Mesenchymal stem cell (in vitro differentiated cells and primary cell): ENCODE measurements at regions not wholly inside any gene's neighbourhood (a gene's known extent, or its start where the extent isn't known, plus 50 kb on each side); places are given as distances from the start of the nearest gene placed in this dataset.

Source experiments
- DNase-seq: peaks from one replicate; pipeline ENCODE4 v3.0.0-alpha.2; 2013
- H2AFZ ChIP-seq: one replicate; pipeline ENCODE4 v1.6.1; 2013; ENCODE audit warnings: low read depth, mild to moderate bottlenecking, control low read depth, inconsistent platforms, low read length, moderate library complexity
- H2AK5ac ChIP-seq: 2 replicates; pipeline ENCODE4 v1.6.1; 2013; ENCODE audit warnings: low read length, moderate library complexity, mild to moderate bottlenecking, inconsistent platforms; ENCODE audit not compliant: severe bottlenecking
- H2BK120ac ChIP-seq: one replicate; pipeline ENCODE4 v1.6.1; 2013; ENCODE audit warnings: low read depth, mild to moderate bottlenecking, inconsistent platforms, low read length, moderate library complexity
- H2BK12ac ChIP-seq, 2 experiments: one replicate each; pipeline ENCODE4 v1.6.1; 2013; ENCODE audit warnings: inconsistent platforms in 2 of 2, low read length in 2 of 2, mild to moderate bottlenecking in 2 of 2, moderate library complexity in 2 of 2, control low read depth in 1 of 2
- H2BK15ac ChIP-seq: one replicate; pipeline ENCODE4 v1.6.1; 2013; ENCODE audit warnings: mild to moderate bottlenecking, low read depth, inconsistent platforms; ENCODE audit not compliant: poor library complexity, severe bottlenecking
- H2BK5ac ChIP-seq: 2 replicates; pipeline ENCODE4 v1.6.1; 2013; ENCODE audit warnings: low read depth, mild to moderate bottlenecking, low read length, control low read depth, inconsistent platforms; ENCODE audit not compliant: poor library complexity, severe bottlenecking
- H3K14ac ChIP-seq, 2 experiments: one replicate each; pipeline ENCODE4 v1.6.1; 2013; ENCODE audit warnings: inconsistent platforms in 2 of 2, low read length in 2 of 2, control low read depth in 1 of 2, mild to moderate bottlenecking in 1 of 2, moderate library complexity in 1 of 2
- H3K18ac ChIP-seq, 2 experiments: one replicate each; pipeline ENCODE4 v1.6.1; 2013; ENCODE audit warnings: inconsistent platforms in 2 of 2, low read length in 2 of 2, control low read depth in 1 of 2, low read depth in 1 of 2, mild to moderate bottlenecking in 1 of 2
- H3K23ac ChIP-seq, 2 experiments: one replicate each; pipeline ENCODE4 v1.6.1; 2013; ENCODE audit warnings: inconsistent platforms in 2 of 2, low read length in 2 of 2, mild to moderate bottlenecking in 2 of 2, moderate library complexity in 2 of 2, control low read depth in 1 of 2
- H3K27ac ChIP-seq: 2 replicates; pipeline ENCODE4 v1.5.1; 2013; ENCODE audit warnings: mild to moderate bottlenecking, moderate library complexity, low read length, control low read depth, inconsistent platforms; ENCODE audit not compliant: poor library complexity, severe bottlenecking
- H3K27me3 ChIP-seq, 2 experiments: 2 replicates each; pipeline versions ENCODE4 v1.6.1 to v1.7.0; 2013; ENCODE audit warnings: low read length in 2 of 2, mild to moderate bottlenecking in 2 of 2, moderate library complexity in 2 of 2, control low read depth in 1 of 2, inconsistent platforms in 1 of 2; ENCODE audit not compliant: control insufficient read depth in 1 of 2, insufficient read depth in 1 of 2
- H3K36me3 ChIP-seq, 2 experiments: 2 replicates each; pipeline versions ENCODE4 v1.6.1 to v1.7.0; 2013; ENCODE audit warnings: low read length in 2 of 2, control low read depth in 1 of 2, inconsistent platforms in 1 of 2, low read depth in 1 of 2, mild to moderate bottlenecking in 1 of 2; ENCODE audit not compliant: insufficient read depth in 2 of 2, control insufficient read depth in 1 of 2
- H3K4ac ChIP-seq, 2 experiments: one replicate each; pipeline ENCODE4 v1.6.1; 2013; ENCODE audit warnings: inconsistent platforms in 2 of 2, low read length in 2 of 2, mild to moderate bottlenecking in 2 of 2, moderate library complexity in 2 of 2, control low read depth in 1 of 2, low read depth in 1 of 2
- H3K4me1 ChIP-seq: 2 replicates; pipeline ENCODE4 v1.6.1; 2013; ENCODE audit warnings: low read depth, low read length, control low read depth; ENCODE audit not compliant: control insufficient read depth, insufficient read depth
- H3K4me2 ChIP-seq: 2 replicates; pipeline ENCODE4 v1.6.1; 2013; ENCODE audit warnings: low read length, mild to moderate bottlenecking, inconsistent platforms; ENCODE audit not compliant: poor library complexity, severe bottlenecking
- H3K4me3 ChIP-seq, 2 experiments: 2 replicates each; pipeline versions ENCODE4 v1.5.1 to v1.7.0; 2013; ENCODE audit warnings: low read length in 2 of 2, mild to moderate bottlenecking in 2 of 2, control low read depth in 1 of 2, low read depth in 1 of 2; ENCODE audit not compliant: insufficient read depth in 1 of 2
- H3K79me1 ChIP-seq: replicated peaks from 2 replicates; pipeline ENCODE4 v1.6.1; 2013; ENCODE audit warnings: mild to moderate bottlenecking, control low read depth, low read length, inconsistent platforms; ENCODE audit not compliant: poor library complexity, severe bottlenecking
- H3K9ac ChIP-seq: 2 replicates; pipeline ENCODE4 v1.7.0; 2013; ENCODE audit warnings: mild to moderate bottlenecking, low read length, moderate library complexity
- H3K9me3 ChIP-seq: 2 replicates; pipeline ENCODE4 v1.7.0; 2013; ENCODE audit warnings: mild to moderate bottlenecking, low read length; ENCODE audit not compliant: control insufficient read depth
- H4K8ac ChIP-seq: one replicate; pipeline ENCODE4 v1.6.1; 2013; ENCODE audit warnings: inconsistent platforms, mild to moderate bottlenecking, low read length, moderate library complexity
- H4K91ac ChIP-seq: one replicate; pipeline ENCODE4 v1.6.1; 2013; ENCODE audit warnings: mild to moderate bottlenecking, low read length, inconsistent platforms
- WGBS: methylation state at CpG from one replicate; pipeline ENCODE4 v1.1.7; 2013; ENCODE audit warnings: mixed read lengths; 5-methylcytosine and 5-hydroxymethylcytosine counted together

GRCh38 chr17:79232957-79233356 lies 158.3 kb downstream of the ENGASE start:
- 90% methylated on average over 3 of the region's 5 CpGs for WGBS
- Histone ChIP-seq H3K36me3 (no peaks in the 10 kb centered on the region), H2BK120ac (no peak overlapping the region)

GRCh38 chr17:79231766-79232287 lies 157.2 kb downstream of the ENGASE start:
- H2BK5ac ChIP-seq, result no peak overlapping the region
- no peak overlapping the region for H3K4me2 ChIP-seq
- H4K91ac ChIP-seq, result no peak overlapping the region
- H2BK15ac ChIP-seq, result no peak overlapping the region
- H2BK12ac ChIP-seq, result no peak overlapping the region
- no peaks in the 10 kb centered on the region for H3K79me1 ChIP-seq
- no peak for DNase-seq
- no peaks in the 10 kb centered on the region for H3K9me3 ChIP-seq
- no peak overlapping the region for H2BK120ac ChIP-seq
- H4K8ac ChIP-seq, result no peak overlapping the region
- no peaks in the 10 kb centered on the region for H3K4me1 ChIP-seq
- H3K27me3 ChIP-seq, result peaks cover 0 to 21% of the 10 kb centered on the region in 2 experiments
- no peak overlapping the region for H3K23ac ChIP-seq
- no peak overlapping the region for H3K9ac ChIP-seq
- H3K27ac ChIP-seq, result no peak overlapping the region
- H3K36me3 ChIP-seq, result no peaks in the 10 kb centered on the region
- 66% methylated on average over 9 of the region's 10 CpGs for WGBS
- no peak overlapping the region for H3K4ac ChIP-seq
- H2AK5ac ChIP-seq, result no peak overlapping the region
- no peak overlapping the region for H3K18ac ChIP-seq
- H3K4me3 ChIP-seq, result no peak overlapping the region
- no peak overlapping the region for H3K14ac ChIP-seq
- no peak overlapping the region for H2AFZ ChIP-seq

More at GRCh38 chr17:79232957-79233356, 158.3 kb downstream of the ENGASE start:
- Histone ChIP-seq H3K9me3 (no peaks in the 10 kb centered on the region), H2AFZ (no peak overlapping the region), H3K23ac (no peak overlapping the region), H3K14ac (no peak overlapping the region), H3K4me3 (no peak overlapping the region), H3K27me3 (peaks cover 0 to 17% of the 10 kb centered on the region in 2 experiments), H2AK5ac (no peak overlapping the region), H2BK12ac (no peak overlapping the region), H3K18ac (no peak overlapping the region), H2BK5ac (no peak overlapping the region), H3K4me1 (no peaks in the 10 kb centered on the region), H3K4ac (no peak overlapping the region), H3K79me1 (no peaks in the 10 kb centered on the region), H4K91ac (no peak overlapping the region), H3K4me2 (no peak overlapping the region), H3K9ac (no peak overlapping the region), H4K8ac (no peak overlapping the region), H3K27ac (no peak overlapping the region), H2BK15ac (no peak overlapping the region)
- no peak for DNase-seq

GRCh38 chr17:79230576-79230975 lies 156.0 kb downstream of the ENGASE start:
- H4K91ac ChIP-seq, result no peak overlapping the region
- H3K4me3 ChIP-seq, result no peak overlapping the region
- no peak for DNase-seq
- H3K23ac ChIP-seq, result no peak overlapping the region
- no peaks in the 10 kb centered on the region for H3K9me3 ChIP-seq
- no peak overlapping the region for H2AK5ac ChIP-seq
- H3K36me3 ChIP-seq, result no peaks in the 10 kb centered on the region
- H3K79me1 ChIP-seq, result no peaks in the 10 kb centered on the region
- H2BK12ac ChIP-seq, result no peak overlapping the region
- H3K4me1 ChIP-seq, result no peaks in the 10 kb centered on the region
- peaks cover 0 to 24% of the 10 kb centered on the region in 2 experiments for H3K27me3 ChIP-seq
- H3K18ac ChIP-seq, result no peak overlapping the region
- H2BK15ac ChIP-seq, result no peak overlapping the region
- no peak overlapping the region for H3K27ac ChIP-seq
- no peak overlapping the region for H3K14ac ChIP-seq
- H3K4ac ChIP-seq, result no peak overlapping the region
- H3K9ac ChIP-seq, result no peak overlapping the region
- no peak overlapping the region for H3K4me2 ChIP-seq
- H2BK5ac ChIP-seq, result no peak overlapping the region
- no peak overlapping the region for H2AFZ ChIP-seq
- no peak overlapping the region for H2BK120ac ChIP-seq
- H4K8ac ChIP-seq, result no peak overlapping the region
- WGBS, result 77% methylated on average over 7 of the region's 7 CpGs

GRCh38 chr17:79226037-79226436 lies 151.4 kb downstream of the ENGASE start:
- no peak overlapping the region for H2BK120ac ChIP-seq
- no peaks in the 10 kb centered on the region for H3K79me1 ChIP-seq
- no peak overlapping the region for H3K18ac ChIP-seq
- H3K4ac ChIP-seq, result no peak overlapping the region
- no peak overlapping the region for H3K4me2 ChIP-seq
- H4K91ac ChIP-seq, result no peak overlapping the region
- no peak overlapping the region for H3K9ac ChIP-seq
- H4K8ac ChIP-seq, result no peak overlapping the region
- H2AFZ ChIP-seq, result no peak overlapping the region
- no peak overlapping the region for H2AK5ac ChIP-seq
- no peak overlapping the region for H3K4me3 ChIP-seq
- no peak for DNase-seq
- peaks cover 32 to 63% of the 10 kb centered on the region in 2 experiments for H3K27me3 ChIP-seq
- H3K23ac ChIP-seq, result no peak overlapping the region
- H3K4me1 ChIP-seq, result no peaks in the 10 kb centered on the region
- no peak overlapping the region for H2BK5ac ChIP-seq
- no peak overlapping the region for H3K14ac ChIP-seq
- no peak overlapping the region for H3K27ac ChIP-seq
- H3K9me3 ChIP-seq, result no peaks in the 10 kb centered on the region
- H3K36me3 ChIP-seq, result no peaks in the 10 kb centered on the region
- no peak overlapping the region for H2BK15ac ChIP-seq
- H2BK12ac ChIP-seq, result no peak overlapping the region
- WGBS, result 96% methylated on average over 2 of the region's 2 CpGs
